DMS 273 (cell line): ENCODE measurements at regions not wholly inside any gene's neighbourhood (a gene's known extent, or its start where the extent isn't known, plus 50 kb on each side); places are given as distances from the start of the nearest gene placed in this dataset.

ENCODE experiments used
- DNase-seq: peaks from one replicate; lab custom pipeline; 2025; ENCODE audit not compliant: unreplicated experiment; lab: John Stamatoyannopoulos, UW

- no peak for DNase-seq
These were observed 237.6 kb downstream of the ZNF536 start for GRCh38 chr19:30609656-30610270.

- DNase-seq = no peak
These were observed 236.3 kb downstream of the ZNF536 start for GRCh38 chr19:30608471-30608870.
